Sigmoid colon (tissue), 6 donors: ENCODE measurements at regions not wholly inside any gene's neighbourhood (a gene's known extent, or its start where the extent isn't known, plus 50 kb on each side); places are given as distances from the start of the nearest gene placed in this dataset.

Source experiments
- DNase-seq: peaks from one replicate; pipeline ENCODE4 v3.0.0-alpha.2; 2019
- H3K27ac ChIP-seq, 4 donors: fragments of 200-600 bp; sonication (generic); one replicate each; pipeline ENCODE4 v1.5.1; 2016 to 2019; ENCODE audit warnings: mild to moderate bottlenecking in 1 of 4
- H3K27me3 ChIP-seq, 3 donors: fragments of 200-600 bp; sonication (generic); one replicate each; pipeline ENCODE4 v1.5.1; 2019; ENCODE audit warnings: mild to moderate bottlenecking in 1 of 3
- H3K36me3 ChIP-seq, 4 donors: fragments of 200-600 bp; sonication (generic); one replicate each; pipeline ENCODE4 v1.5.1; 2016 to 2019
- H3K4me1 ChIP-seq, 4 donors: fragments of 200-600 bp; sonication (generic); one replicate each; pipeline ENCODE4 v1.5.1; 2017 to 2019
- H3K4me3 ChIP-seq, 4 donors: fragments of 200-600 bp; sonication (generic); one replicate each; pipeline ENCODE4 v1.5.1; 2017 to 2019; ENCODE audit warnings: mild to moderate bottlenecking in 2 of 4, moderate library complexity in 1 of 4
- H3K9me3 ChIP-seq, 4 donors: fragments of 200-600 bp in 3 of 4; sonication (generic) in 3 of 4; one replicate each; pipeline versions ENCODE4 v1.5.1 to v1.6.1; 2013 to 2019
- EP300 ChIP-seq, 4 donors: sonication (generic); formaldehyde crosslinking; IDR thresholded peaks; one replicate each; pipeline ENCODE4 v1.6.1; 2017; ENCODE audit warnings: antibody characterized with exemption in 4 of 4
- POLR2A ChIP-seq, 2 donors: fragments of 450-650 bp; IDR thresholded peaks; one replicate each; pipeline ENCODE4 v1.6.1; 2016; ENCODE audit warnings: antibody characterized with exemption in 2 of 2, mild to moderate bottlenecking in 2 of 2, moderate library complexity in 2 of 2
- POLR2AphosphoS5 ChIP-seq, 4 donors: sonication (generic); formaldehyde crosslinking; IDR thresholded peaks; one replicate each; pipeline ENCODE4 v1.6.1; 2017; ENCODE audit warnings: antibody characterized with exemption in 4 of 4
- WGBS, 2 donors: extraction: QIAGEN DNeasy Blood & Tissue Kit; methylation state at CpG; one replicate each; pipeline ENCODE4 v1.1.7; 2013; 5-methylcytosine and 5-hydroxymethylcytosine counted together
- intact Hi-C: fragments of 100-400 bp; cut with DNase I; formaldehyde crosslinking; loops from one replicate; pipeline ENCODE4 v1.15.1; 2023
- TF ChIP-seq, protein P1 (sequence below), 4 experiments: fragments of 450-650 bp in 3 of 4; fragments of 200-600 bp in 1 of 4; IDR thresholded peaks; one replicate each; pipeline ENCODE4 v1.5.1; 2016 to 2019; ENCODE audit warnings: antibody characterized with exemption in 4 of 4, mild to moderate bottlenecking in 3 of 4, moderate library complexity in 2 of 4
- donor health status: healthy with polysubstance abuse.
- donor health status: healthy.

DNA sequence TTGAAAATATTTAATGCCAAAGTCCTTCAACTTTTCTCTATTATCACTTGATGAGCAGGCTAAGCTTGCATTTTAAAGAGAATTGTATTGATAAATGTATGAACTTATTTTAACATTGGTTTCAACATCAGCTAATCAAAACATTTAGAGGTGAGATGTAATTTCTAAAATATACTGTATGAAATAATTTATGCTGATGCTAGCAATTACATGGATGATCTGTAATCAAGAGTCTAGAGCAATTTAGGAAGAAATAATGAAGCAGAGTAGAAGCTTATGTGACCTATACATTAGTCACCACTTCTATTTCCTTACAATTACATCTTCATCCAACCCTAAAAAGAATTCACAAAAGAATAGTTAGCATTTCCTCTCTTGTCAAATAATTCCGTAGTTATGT, 226.8 kb downstream of the KLHL4 start:
- WGBS, 2 donors: 67 to 69% methylated on average over 1 of the region's 1 CpG
- H3K27me3 ChIP-seq: no peaks in the 10 kb centered on the region
- TF ChIP-seq POLR2A (IDR thresholded peaks at IDR 0.05) (no peak), EP300 (IDR thresholded peaks at IDR 0.05) (no peak), POLR2AphosphoS5 (IDR thresholded peaks at IDR 0.05) (no peak)
- TF ChIP-seq, protein P1, sequence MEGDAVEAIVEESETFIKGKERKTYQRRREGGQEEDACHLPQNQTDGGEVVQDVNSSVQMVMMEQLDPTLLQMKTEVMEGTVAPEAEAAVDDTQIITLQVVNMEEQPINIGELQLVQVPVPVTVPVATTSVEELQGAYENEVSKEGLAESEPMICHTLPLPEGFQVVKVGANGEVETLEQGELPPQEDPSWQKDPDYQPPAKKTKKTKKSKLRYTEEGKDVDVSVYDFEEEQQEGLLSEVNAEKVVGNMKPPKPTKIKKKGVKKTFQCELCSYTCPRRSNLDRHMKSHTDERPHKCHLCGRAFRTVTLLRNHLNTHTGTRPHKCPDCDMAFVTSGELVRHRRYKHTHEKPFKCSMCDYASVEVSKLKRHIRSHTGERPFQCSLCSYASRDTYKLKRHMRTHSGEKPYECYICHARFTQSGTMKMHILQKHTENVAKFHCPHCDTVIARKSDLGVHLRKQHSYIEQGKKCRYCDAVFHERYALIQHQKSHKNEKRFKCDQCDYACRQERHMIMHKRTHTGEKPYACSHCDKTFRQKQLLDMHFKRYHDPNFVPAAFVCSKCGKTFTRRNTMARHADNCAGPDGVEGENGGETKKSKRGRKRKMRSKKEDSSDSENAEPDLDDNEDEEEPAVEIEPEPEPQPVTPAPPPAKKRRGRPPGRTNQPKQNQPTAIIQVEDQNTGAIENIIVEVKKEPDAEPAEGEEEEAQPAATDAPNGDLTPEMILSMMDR (IDR thresholded peaks at IDR 0.05): no peak
- H3K27ac ChIP-seq: no peak overlapping the region
- H3K4me1 ChIP-seq: no peaks in the 10 kb centered on the region
- no peaks in the 10 kb centered on the region for H3K36me3 ChIP-seq
- no peak overlapping the region for H3K4me3 ChIP-seq
- no peaks in the 10 kb centered on the region for H3K9me3 ChIP-seq
- DNase-seq: no peak
- intact Hi-C loops: no loop called here

DNA sequence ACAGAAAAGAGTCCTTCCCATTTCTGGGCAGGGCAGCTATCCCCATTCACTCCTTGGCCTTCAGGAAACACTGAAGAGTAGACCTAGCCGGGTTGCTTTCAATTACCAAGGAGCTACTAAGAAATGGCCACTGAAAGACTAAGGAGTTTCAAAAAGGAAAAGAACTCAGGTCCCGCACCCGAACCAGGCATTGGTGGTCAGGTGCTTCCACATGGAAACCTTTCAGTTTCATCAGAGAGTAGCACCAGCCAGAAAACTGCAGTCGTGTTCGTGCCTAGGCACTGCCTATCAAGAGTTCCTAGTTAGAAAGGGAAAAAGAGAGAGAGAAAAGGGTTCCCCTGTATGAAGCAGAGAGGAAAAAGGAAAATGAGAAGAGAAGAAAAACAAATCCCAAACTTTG, 237.9 kb downstream of the KLHL4 start:
- no peaks in the 10 kb centered on the region for H3K27me3 ChIP-seq
- no peaks in the 10 kb centered on the region for H3K9me3 ChIP-seq
- intact Hi-C loops: loop anchor here (2.0 kb wide), 1 partner anchor 31 kb away; no protein-coding TSS in a partner anchor
- DNase-seq: no peak
- H3K4me3 ChIP-seq: no peak overlapping the region
- no peaks in the 10 kb centered on the region for H3K36me3 ChIP-seq
- no peaks in the 10 kb centered on the region for H3K4me1 ChIP-seq
- no peak overlapping the region for H3K27ac ChIP-seq
- no peak for TF ChIP-seq POLR2A (IDR thresholded peaks at IDR 0.05)
- TF ChIP-seq, protein P1 (IDR thresholded peaks at IDR 0.05): no peak
- TF ChIP-seq POLR2AphosphoS5 (IDR thresholded peaks at IDR 0.05): no peak
- no peak for TF ChIP-seq EP300 (IDR thresholded peaks at IDR 0.05)
- WGBS, 2 donors: 75 to 82% methylated on average over 5 of the region's 5 CpGs

DNA sequence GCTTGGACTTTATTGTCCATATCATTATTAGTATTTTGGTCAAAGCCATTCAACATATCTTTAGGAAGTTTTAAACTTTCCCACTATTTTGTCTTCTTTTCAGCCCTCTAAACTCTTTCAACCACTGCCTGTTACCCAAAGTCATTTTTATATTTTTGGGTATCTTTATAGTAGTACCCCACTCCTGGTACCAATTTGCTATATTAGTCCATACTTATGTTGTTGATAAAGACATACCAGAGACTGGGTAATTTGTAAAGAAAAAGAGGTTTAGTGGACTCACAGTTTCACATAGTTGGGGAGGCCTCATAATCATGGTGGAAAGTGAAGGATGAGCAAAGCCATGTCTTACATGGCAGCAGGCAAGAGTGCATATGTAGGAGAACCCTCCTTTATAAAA, 271.4 kb downstream of the KLHL4 start:
- Histone ChIP-seq H3K27ac (no peak overlapping the region), H3K9me3 (no peaks in the 10 kb centered on the region), H3K27me3 (no peaks in the 10 kb centered on the region), H3K36me3 (no peaks in the 10 kb centered on the region), H3K4me3 (no peak overlapping the region), H3K4me1 (no peaks in the 10 kb centered on the region)
- no peak for DNase-seq
- TF ChIP-seq EP300 (IDR thresholded peaks at IDR 0.05): no peak
- no peak for TF ChIP-seq POLR2A (IDR thresholded peaks at IDR 0.05)
- intact Hi-C loops: no loop called here

DNA sequence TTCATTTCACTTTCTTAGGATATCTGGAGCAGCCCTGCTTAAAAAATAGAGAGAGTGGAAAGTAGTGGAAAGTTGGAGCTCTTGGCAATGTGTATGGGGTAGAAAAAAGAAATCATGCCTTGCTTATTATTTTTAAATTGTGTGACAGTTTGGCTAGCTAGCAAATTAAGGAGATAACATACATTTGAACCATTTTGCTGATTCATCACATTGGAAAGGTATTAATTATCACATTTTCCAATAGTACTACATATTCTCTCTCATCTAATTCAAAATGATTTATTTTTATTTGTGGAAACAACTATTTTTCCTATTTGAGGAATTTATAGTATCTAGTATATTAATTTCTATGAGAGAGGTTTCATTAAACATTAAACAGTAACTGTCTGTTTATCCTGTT, 280.4 kb downstream of the KLHL4 start:
- Histone ChIP-seq H3K36me3 (no peaks in the 10 kb centered on the region), H3K27ac (no peak overlapping the region), H3K9me3 (no peaks in the 10 kb centered on the region), H3K27me3 (no peaks in the 10 kb centered on the region), H3K4me1 (no peaks in the 10 kb centered on the region), H3K4me3 (no peak overlapping the region)
- DNase-seq: no peak
- intact Hi-C loops: no loop called here
- TF ChIP-seq EP300 (IDR thresholded peaks at IDR 0.05) (no peak), POLR2A (IDR thresholded peaks at IDR 0.05) (no peak), POLR2AphosphoS5 (IDR thresholded peaks at IDR 0.05) (no peak)
- TF ChIP-seq, protein P1 (IDR thresholded peaks at IDR 0.05): no peak

- H3K9me3 ChIP-seq: no peaks in the 10 kb centered on the region
- no peak for TF ChIP-seq POLR2A (IDR thresholded peaks at IDR 0.05)
- TF ChIP-seq, protein P1 (IDR thresholded peaks at IDR 0.05): no peak
- no peak for TF ChIP-seq POLR2AphosphoS5 (IDR thresholded peaks at IDR 0.05)
- TF ChIP-seq EP300 (IDR thresholded peaks at IDR 0.05): no peak
- intact Hi-C loops: no loop called here
- H3K4me1 ChIP-seq: no peaks in the 10 kb centered on the region
- no peak overlapping the region for H3K4me3 ChIP-seq
- H3K27me3 ChIP-seq: no peaks in the 10 kb centered on the region
- H3K36me3 ChIP-seq: no peaks in the 10 kb centered on the region
- no peak overlapping the region for H3K27ac ChIP-seq
- WGBS, 2 donors: 17 to 38% methylated on average over 5 of the region's 5 CpGs
- no peak for DNase-seq
Observed at GRCh38 chrX:87805829-87806490, 288.4 kb downstream of the KLHL4 start.
